ENCODE measurements at regions not wholly inside any gene's neighbourhood (a gene's known extent, or its start where the extent isn't known, plus 50 kb on each side); places are given as distances from the start of the nearest gene placed in this dataset.

DNA sequence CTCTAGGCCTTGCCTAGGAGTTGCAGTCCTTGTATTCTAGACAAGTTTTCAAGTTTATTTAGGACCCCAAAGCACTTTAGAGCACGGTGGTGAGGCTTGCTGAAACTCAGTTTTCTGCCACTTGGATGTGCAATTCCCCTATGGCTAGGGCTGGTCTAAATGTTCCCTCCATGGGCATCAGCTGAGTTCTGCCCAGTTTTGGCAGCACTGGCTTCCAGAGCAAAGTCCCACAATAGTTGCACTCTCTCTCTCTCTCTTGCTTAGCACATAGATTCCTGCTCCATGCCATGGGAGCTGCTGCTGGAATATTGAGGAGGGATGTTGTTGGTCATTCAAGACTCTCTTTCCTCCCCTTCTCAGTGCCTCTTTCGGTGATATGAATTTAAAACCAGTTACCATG lies 760.2 kb upstream of the SLC39A10 start:
- TF ChIP-seq, protein P1, sequence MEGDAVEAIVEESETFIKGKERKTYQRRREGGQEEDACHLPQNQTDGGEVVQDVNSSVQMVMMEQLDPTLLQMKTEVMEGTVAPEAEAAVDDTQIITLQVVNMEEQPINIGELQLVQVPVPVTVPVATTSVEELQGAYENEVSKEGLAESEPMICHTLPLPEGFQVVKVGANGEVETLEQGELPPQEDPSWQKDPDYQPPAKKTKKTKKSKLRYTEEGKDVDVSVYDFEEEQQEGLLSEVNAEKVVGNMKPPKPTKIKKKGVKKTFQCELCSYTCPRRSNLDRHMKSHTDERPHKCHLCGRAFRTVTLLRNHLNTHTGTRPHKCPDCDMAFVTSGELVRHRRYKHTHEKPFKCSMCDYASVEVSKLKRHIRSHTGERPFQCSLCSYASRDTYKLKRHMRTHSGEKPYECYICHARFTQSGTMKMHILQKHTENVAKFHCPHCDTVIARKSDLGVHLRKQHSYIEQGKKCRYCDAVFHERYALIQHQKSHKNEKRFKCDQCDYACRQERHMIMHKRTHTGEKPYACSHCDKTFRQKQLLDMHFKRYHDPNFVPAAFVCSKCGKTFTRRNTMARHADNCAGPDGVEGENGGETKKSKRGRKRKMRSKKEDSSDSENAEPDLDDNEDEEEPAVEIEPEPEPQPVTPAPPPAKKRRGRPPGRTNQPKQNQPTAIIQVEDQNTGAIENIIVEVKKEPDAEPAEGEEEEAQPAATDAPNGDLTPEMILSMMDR (conservative IDR thresholded peaks at IDR 0.05; ENCODE audit: low read length), result no peak
- TF ChIP-seq EZH2phosphoT487 (IDR thresholded peaks at IDR 0.05; ENCODE audit: borderline replicate concordance, low read depth, low read length), result no peak
